Epidermal melanocyte (primary cell): ENCODE measurements at regions not wholly inside any gene's neighbourhood (a gene's known extent, or its start where the extent isn't known, plus 50 kb on each side); places are given as distances from the start of the nearest gene placed in this dataset.

ENCODE experiments used
- DNase-seq: peaks from one replicate; pipeline ENCODE4 v3.0.0; 2011; ENCODE audit warnings: low spot score; ENCODE audit not compliant: insufficient read length

- DNase-seq, result no peak
Measured at GRCh38 chr4:22884157-22884556, 191.4 kb downstream of the GBA3 start.

GRCh38 chr4:22881411-22881810 is 188.7 kb downstream of the GBA3 start:
- no peak for DNase-seq

GRCh38 chr4:22877486-22878052 is 184.8 kb downstream of the GBA3 start:
- DNase-seq, result no peak

GRCh38 chr4:22876270-22876669 is 183.5 kb downstream of the GBA3 start:
- DNase-seq, result no peak

GRCh38 chr4:22875587-22876257 is 183.0 kb downstream of the GBA3 start:
- no peak for DNase-seq

GRCh38 chr4:22874334-22874912 is 181.7 kb downstream of the GBA3 start:
- no peak for DNase-seq

- no peak for DNase-seq
Measured at GRCh38 chr4:22873899-22874298, 181.2 kb downstream of the GBA3 start.

- DNase-seq, result no peak
Measured at GRCh38 chr4:22870847-22871449, 178.2 kb downstream of the GBA3 start.

- no peak for DNase-seq
Measured at GRCh38 chr4:22869235-22869634, 176.5 kb downstream of the GBA3 start.
